Stimulated activated naive CD8-positive, alpha-beta T cell treated with anti-CD3 and anti-CD28 coated beads, Interleukin-15, Interleukin-2, amounts not matched to agents 100 ng/mL and 50 ng/mL, for 24 hours (primary cell): ENCODE measurements at regions not wholly inside any gene's neighbourhood (a gene's known extent, or its start where the extent isn't known, plus 50 kb on each side); places are given as distances from the start of the nearest gene placed in this dataset.

Experiments used
- H3K27ac Mint-ChIP-seq: one replicate; pipeline ENCODE4 v1.8.0; 2021; ENCODE audit warnings: mild to moderate bottlenecking, mixed read lengths
- H3K27me3 Mint-ChIP-seq: one replicate; pipeline ENCODE4 v1.8.0; 2021; ENCODE audit warnings: mixed read lengths
- H3K36me3 Mint-ChIP-seq: one replicate; pipeline ENCODE4 v1.8.0; 2021; ENCODE audit warnings: low read depth, mixed read lengths
- H3K4me1 Mint-ChIP-seq: one replicate; pipeline ENCODE4 v1.8.0; 2021; ENCODE audit warnings: low read depth, mixed read lengths
- H3K4me3 Mint-ChIP-seq: one replicate; pipeline ENCODE4 v1.8.0; 2021; ENCODE audit warnings: mild to moderate bottlenecking, mixed read lengths
- H3K9me3 Mint-ChIP-seq: one replicate; pipeline ENCODE4 v1.8.0; 2021; ENCODE audit warnings: mixed read lengths

DNA sequence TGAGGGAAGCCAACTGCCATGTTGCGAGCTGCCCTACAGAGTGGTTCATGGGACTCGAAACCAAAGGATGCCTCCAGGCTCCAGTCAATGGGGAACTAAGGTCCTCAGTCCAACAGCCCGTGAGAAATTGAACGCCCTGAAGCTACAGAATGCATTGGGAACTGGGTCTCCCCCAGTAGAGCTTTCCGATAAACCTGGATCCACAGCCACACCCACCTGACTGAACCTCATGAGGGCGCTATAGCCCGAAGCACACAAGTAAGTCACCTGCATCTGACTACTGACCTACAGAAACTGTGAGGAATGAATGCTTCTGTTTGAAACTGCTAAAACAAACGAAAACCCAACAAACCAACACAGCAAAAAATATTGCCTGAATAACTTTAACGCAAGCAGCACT is 1297.7 kb downstream of the AACS start:
- H3K27ac Mint-ChIP-seq: no peak overlapping the region
- no peaks in the 10 kb centered on the region for H3K27me3 Mint-ChIP-seq
- H3K4me1 Mint-ChIP-seq: no peaks in the 10 kb centered on the region
- no peak overlapping the region for H3K4me3 Mint-ChIP-seq
- H3K9me3 Mint-ChIP-seq: peaks cover 23% of the 10 kb centered on the region
- no peaks in the 10 kb centered on the region for H3K36me3 Mint-ChIP-seq

- Mint-ChIP-seq H3K4me1 (no peaks in the 10 kb centered on the region), H3K4me3 (no peak overlapping the region), H3K36me3 (no peaks in the 10 kb centered on the region), H3K27me3 (no peaks in the 10 kb centered on the region), H3K27ac (no peak overlapping the region), H3K9me3 (peaks cover 6% of the 10 kb centered on the region)
Measured at GRCh38 chr12:126369487-126370463, 1304.5 kb downstream of the AACS start.

DNA sequence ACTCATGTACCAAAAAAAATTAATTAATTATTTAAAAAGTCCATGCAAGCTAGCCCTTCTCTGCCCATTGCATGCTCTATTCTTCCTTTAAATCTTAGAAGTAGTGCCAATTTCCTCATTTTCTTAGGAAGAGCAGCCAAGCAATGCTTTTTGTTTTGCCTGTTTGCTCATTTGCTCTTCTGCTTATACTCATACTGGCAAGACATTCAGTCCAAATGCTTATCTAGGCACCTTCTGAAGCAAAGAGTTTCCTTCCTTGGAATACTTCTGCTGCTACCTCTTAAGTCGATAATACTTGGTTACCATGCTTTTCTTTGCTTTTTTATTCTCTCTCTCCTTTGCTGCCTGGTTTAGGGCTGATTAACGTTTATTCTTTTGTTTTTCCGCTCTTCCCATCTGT is 1318.3 kb downstream of the AACS start:
- H3K27me3 Mint-ChIP-seq: no peaks in the 10 kb centered on the region
- H3K4me3 Mint-ChIP-seq: no peak overlapping the region
- H3K27ac Mint-ChIP-seq: no peak overlapping the region

DNA sequence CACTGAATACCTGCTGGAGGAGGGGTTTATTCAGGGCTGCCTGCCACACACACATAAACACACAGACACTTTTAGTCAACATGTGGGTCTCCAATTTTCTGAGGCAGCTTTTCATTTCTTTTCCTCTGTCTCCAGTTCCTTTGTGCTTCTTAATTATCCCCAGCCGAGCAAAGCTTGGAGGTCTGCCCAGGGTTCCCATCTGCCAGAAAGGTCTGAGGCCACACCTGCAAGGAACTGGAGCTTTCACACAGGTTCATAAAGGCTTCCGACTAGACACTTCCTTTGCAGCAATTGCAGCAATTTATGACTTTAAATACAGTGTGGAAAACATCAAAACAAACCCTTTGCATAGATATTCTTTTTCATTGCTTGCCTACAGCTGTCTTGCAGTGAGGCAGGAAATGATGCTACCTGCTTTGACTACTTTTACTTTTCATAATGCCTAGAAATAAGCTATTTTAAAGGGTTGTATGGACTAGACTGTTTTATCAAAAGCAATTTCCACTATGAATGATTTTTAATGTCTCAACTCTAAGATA is 1318.9 kb downstream of the AACS start:
- Mint-ChIP-seq H3K9me3 (peaks cover 25% of the 10 kb centered on the region), H3K4me3 (no peak overlapping the region), H3K27me3 (no peaks in the 10 kb centered on the region), H3K36me3 (no peaks in the 10 kb centered on the region), H3K27ac (no peak overlapping the region), H3K4me1 (no peaks in the 10 kb centered on the region)

More for the DNA sequence above, 1318.3 kb downstream of the AACS start:
- H3K4me1 Mint-ChIP-seq: no peaks in the 10 kb centered on the region
- H3K9me3 Mint-ChIP-seq: peaks cover 23% of the 10 kb centered on the region
- H3K36me3 Mint-ChIP-seq: no peaks in the 10 kb centered on the region

GRCh38 chr12:126385785-126386184 is 1320.5 kb downstream of the AACS start:
- Mint-ChIP-seq H3K9me3 (peaks cover 19% of the 10 kb centered on the region), H3K4me1 (no peaks in the 10 kb centered on the region), H3K4me3 (no peak overlapping the region), H3K27me3 (no peaks in the 10 kb centered on the region), H3K27ac (no peak overlapping the region), H3K36me3 (no peaks in the 10 kb centered on the region)

DNA sequence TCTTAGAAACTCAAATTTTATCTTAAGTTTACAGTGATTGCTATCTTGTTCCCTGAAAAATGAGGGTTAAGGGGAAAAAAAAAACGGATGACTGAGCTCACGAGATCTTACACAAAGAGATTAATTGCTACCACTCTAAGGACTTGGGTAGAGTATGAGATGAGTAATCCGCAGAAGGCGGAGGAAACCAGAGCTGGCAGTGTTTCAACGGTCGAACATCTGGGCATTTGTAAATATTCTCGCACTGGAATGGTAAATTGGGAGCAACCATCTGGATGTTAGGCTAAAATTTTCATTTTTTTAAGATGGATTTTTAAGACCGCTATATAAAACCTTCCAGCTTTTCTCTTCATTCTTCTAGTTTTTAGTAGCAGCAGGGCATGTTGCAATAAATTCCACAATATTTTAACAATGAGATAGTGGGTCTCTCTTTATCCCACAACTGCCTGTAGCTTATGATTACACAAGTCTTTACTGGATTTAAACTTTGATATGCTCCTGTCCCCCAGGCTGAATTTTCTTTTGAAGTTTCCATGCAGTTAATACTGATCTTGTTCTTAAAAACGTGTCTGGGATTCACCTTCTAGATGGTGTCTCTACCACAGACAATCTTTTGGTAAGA is 1324.1 kb downstream of the AACS start:
- H3K4me1 Mint-ChIP-seq: no peaks in the 10 kb centered on the region
- no peaks in the 10 kb centered on the region for H3K36me3 Mint-ChIP-seq
- H3K9me3 Mint-ChIP-seq: peaks cover 5% of the 10 kb centered on the region
- H3K27ac Mint-ChIP-seq: no peak overlapping the region
- no peaks in the 10 kb centered on the region for H3K27me3 Mint-ChIP-seq
- no peak overlapping the region for H3K4me3 Mint-ChIP-seq

DNA sequence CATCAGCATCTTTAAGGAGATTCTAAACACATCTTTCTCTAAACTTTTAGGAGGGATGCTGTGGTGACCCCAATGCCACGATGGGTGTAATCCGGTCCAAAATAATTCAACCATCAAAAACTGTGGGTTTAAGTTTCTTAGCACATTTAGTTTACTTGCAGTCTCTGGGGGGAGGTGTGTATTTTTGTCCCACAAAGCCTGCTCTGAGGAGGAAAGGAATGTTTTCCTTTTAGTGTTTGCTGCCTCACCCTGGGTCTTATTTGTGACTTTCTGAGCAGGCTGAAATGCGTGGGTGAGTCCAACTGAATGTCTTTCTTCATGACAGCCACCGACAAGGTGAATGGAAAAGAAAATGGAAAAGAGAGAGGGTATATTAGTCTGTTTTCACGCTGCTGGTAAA is 1324.7 kb downstream of the AACS start:
- Mint-ChIP-seq H3K9me3 (peaks cover 5% of the 10 kb centered on the region), H3K36me3 (no peaks in the 10 kb centered on the region), H3K27ac (no peak overlapping the region), H3K4me3 (no peak overlapping the region), H3K27me3 (no peaks in the 10 kb centered on the region), H3K4me1 (no peaks in the 10 kb centered on the region)

DNA sequence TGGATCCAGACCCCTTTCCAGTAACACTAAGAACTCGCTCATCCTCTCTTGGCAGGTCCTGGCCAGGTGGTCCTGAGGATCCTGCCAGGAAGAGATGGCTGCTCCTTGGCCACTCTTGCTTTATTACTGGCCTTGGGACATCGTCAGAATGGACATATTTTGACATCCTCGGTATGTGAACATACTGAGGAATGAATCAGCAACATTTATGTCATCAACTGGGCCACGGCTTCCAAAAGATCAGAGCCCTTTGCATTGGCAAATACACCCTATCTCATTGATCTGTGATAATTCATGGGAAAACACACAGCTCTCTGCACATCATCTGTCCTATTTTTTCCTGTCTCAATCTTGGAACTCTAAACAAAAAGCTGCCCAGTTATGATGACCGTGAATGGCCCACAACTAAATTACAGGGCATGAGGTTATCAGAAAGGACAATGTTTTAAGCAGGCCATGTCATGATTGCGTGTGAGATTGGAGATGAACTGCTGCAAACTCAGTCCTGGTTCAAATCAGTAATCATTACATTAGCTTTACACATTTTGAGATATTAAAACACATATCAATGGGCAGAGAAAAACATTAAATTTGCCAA is 1325.8 kb downstream of the AACS start:
- H3K4me3 Mint-ChIP-seq: no peak overlapping the region
- H3K9me3 Mint-ChIP-seq: peaks cover 5% of the 10 kb centered on the region
- H3K36me3 Mint-ChIP-seq: no peaks in the 10 kb centered on the region
- H3K27ac Mint-ChIP-seq: no peak overlapping the region
- H3K27me3 Mint-ChIP-seq: no peaks in the 10 kb centered on the region
- H3K4me1 Mint-ChIP-seq: no peaks in the 10 kb centered on the region

GRCh38 chr12:126396536-126396935 is 1331.3 kb downstream of the AACS start:
- H3K27me3 Mint-ChIP-seq: no peaks in the 10 kb centered on the region

GRCh38 chr12:126397071-126397581 is 1331.9 kb downstream of the AACS start:
- H3K27ac Mint-ChIP-seq: no peak overlapping the region
- no peak overlapping the region for H3K4me3 Mint-ChIP-seq
- H3K4me1 Mint-ChIP-seq: no peaks in the 10 kb centered on the region
- no peaks in the 10 kb centered on the region for H3K9me3 Mint-ChIP-seq
- H3K27me3 Mint-ChIP-seq: no peaks in the 10 kb centered on the region
- no peaks in the 10 kb centered on the region for H3K36me3 Mint-ChIP-seq

More at GRCh38 chr12:126396536-126396935, 1331.3 kb downstream of the AACS start:
- H3K4me3 Mint-ChIP-seq: no peak overlapping the region
- H3K36me3 Mint-ChIP-seq: no peaks in the 10 kb centered on the region
- H3K27ac Mint-ChIP-seq: no peak overlapping the region
- H3K4me1 Mint-ChIP-seq: no peaks in the 10 kb centered on the region
- H3K9me3 Mint-ChIP-seq: no peaks in the 10 kb centered on the region

- no peaks in the 10 kb centered on the region for H3K9me3 Mint-ChIP-seq
Measured at GRCh38 chr12:126397660-126398059, 1332.4 kb downstream of the AACS start.

DNA sequence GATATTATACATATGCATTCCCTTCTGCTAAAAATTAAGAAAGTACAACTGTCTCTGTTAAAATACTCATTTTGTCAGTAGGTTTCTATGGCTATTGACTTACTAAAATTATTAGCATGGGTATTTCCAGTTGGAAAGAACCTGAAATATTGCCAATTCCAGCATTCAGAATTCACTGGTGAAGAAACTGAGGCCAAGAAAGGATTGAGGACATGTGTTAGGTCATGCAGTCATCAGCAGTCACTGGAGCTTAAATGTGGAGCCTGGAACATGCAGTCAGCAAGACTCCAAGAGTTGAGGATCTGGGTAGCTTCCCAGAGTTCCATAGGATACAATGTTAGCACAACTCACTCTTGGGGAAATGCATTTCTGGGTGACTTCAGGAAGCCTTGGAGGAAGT is 1335.6 kb downstream of the AACS start:
- H3K27me3 Mint-ChIP-seq: no peaks in the 10 kb centered on the region
- H3K27ac Mint-ChIP-seq: no peak overlapping the region
- no peak overlapping the region for H3K4me3 Mint-ChIP-seq
- H3K4me1 Mint-ChIP-seq: no peaks in the 10 kb centered on the region
- no peaks in the 10 kb centered on the region for H3K36me3 Mint-ChIP-seq
- H3K9me3 Mint-ChIP-seq: peaks cover 4% of the 10 kb centered on the region

More at GRCh38 chr12:126397660-126398059, 1332.4 kb downstream of the AACS start:
- Mint-ChIP-seq H3K27ac (no peak overlapping the region), H3K4me3 (no peak overlapping the region), H3K4me1 (no peaks in the 10 kb centered on the region), H3K36me3 (no peaks in the 10 kb centered on the region), H3K27me3 (no peaks in the 10 kb centered on the region)

- Mint-ChIP-seq H3K27ac (no peak overlapping the region), H3K27me3 (no peaks in the 10 kb centered on the region), H3K9me3 (peaks cover 4% of the 10 kb centered on the region), H3K36me3 (no peaks in the 10 kb centered on the region), H3K4me3 (no peak overlapping the region), H3K4me1 (no peaks in the 10 kb centered on the region)
Measured at GRCh38 chr12:126404293-126404881, 1339.2 kb downstream of the AACS start.

DNA sequence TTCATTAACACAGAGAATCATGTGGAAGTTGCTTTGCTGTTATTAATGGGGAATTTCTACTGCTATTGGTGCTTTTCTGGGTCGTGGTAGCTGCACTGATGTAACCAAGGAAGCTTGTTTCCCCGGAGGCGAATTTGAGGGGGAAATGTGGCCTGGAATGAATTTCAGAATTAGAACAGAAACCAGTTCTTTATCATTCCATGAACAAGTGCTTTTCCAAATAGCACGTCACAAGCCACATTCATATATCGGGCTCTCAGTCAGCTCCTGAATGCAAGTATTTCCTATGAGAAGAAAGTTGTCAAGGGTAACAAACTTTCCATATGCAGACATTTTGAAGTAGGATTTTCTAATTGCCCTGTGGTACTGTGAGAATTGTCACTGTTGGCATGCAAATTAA is 1353.2 kb downstream of the AACS start:
- Mint-ChIP-seq H3K4me1 (no peaks in the 10 kb centered on the region), H3K27ac (no peak overlapping the region), H3K36me3 (no peaks in the 10 kb centered on the region), H3K9me3 (peaks cover 12% of the 10 kb centered on the region), H3K4me3 (no peak overlapping the region), H3K27me3 (no peaks in the 10 kb centered on the region)
